Spleen (tissue), 11 donors: ENCODE measurements at regions not wholly inside any gene's neighbourhood (a gene's known extent, or its start where the extent isn't known, plus 50 kb on each side); places are given as distances from the start of the nearest gene placed in this dataset.

Source experiments
- DNase-seq: peaks from one replicate; pipeline ENCODE4 v3.0.0-alpha.2; 2020
- H3K27ac ChIP-seq, 8 donors: fragments of 200-600 bp; sonication (generic) in 7 of 8; 1 replicate in 4 of 8; 2 replicates in 4 of 8; pipeline versions ENCODE4 v1.5.0 to v1.8.0; 2016 to 2021; ENCODE audit warnings: inconsistent platforms in 4 of 8, mild to moderate bottlenecking in 4 of 8, moderate library complexity in 1 of 8
- H3K27me3 ChIP-seq, 7 donors: fragments of 200-600 bp; sonication (generic) in 6 of 7; replicated peaks in 1 of 7; 1 replicate in 4 of 7; 2 replicates in 3 of 7; pipeline versions ENCODE4 v1.5.0 to v1.8.0; 2016 to 2021; ENCODE audit warnings: inconsistent platforms in 3 of 7, mild to moderate bottlenecking in 1 of 7
- H3K36me3 ChIP-seq, 6 donors: fragments of 200-600 bp; sonication (generic) in 5 of 6; 1 replicate in 4 of 6; 2 replicates in 2 of 6; pipeline versions ENCODE4 v1.5.0 to v1.8.0; 2016 to 2021; ENCODE audit warnings: inconsistent platforms in 2 of 6
- H3K4me1 ChIP-seq, 6 donors: fragments of 200-600 bp; sonication (generic) in 5 of 6; 1 replicate in 3 of 6; 2 replicates in 3 of 6; pipeline versions ENCODE4 v1.5.0 to v1.8.0; 2016 to 2021; ENCODE audit warnings: inconsistent platforms in 3 of 6
- H3K4me3 ChIP-seq, 8 donors: fragments of 200-600 bp; sonication (generic) in 7 of 8; 1 replicate in 4 of 8; 2 replicates in 4 of 8; pipeline versions ENCODE4 v1.5.0 to v1.8.0; 2016 to 2021; ENCODE audit warnings: inconsistent platforms in 4 of 8, mild to moderate bottlenecking in 4 of 8, moderate library complexity in 2 of 8
- H3K9me3 ChIP-seq, 8 donors: fragments of 200-600 bp; sonication (generic) in 7 of 8; 1 replicate in 4 of 8; 2 replicates in 4 of 8; pipeline versions ENCODE4 v1.5.0 to v1.8.0; 2016 to 2021; ENCODE audit warnings: inconsistent platforms in 4 of 8
- CTCF ChIP-seq, 11 experiments: fragments of 200-600 bp in 7 of 11; fragments of 450-650 bp in 4 of 11; sonication (generic) in 4 of 11; IDR thresholded peaks in 8 of 11; conservative IDR thresholded peaks in 3 of 11; 1 replicate in 7 of 11; 2 replicates in 4 of 11; pipeline versions ENCODE4 v1.4.0 to v1.8.0; 2016 to 2021; ENCODE audit warnings: antibody characterized with exemption in 11 of 11, inconsistent platforms in 4 of 11, mild to moderate bottlenecking in 1 of 11
- POLR2A ChIP-seq, 3 donors: fragments of 450-650 bp; IDR thresholded peaks; one replicate each; pipeline ENCODE4 v1.5.1; 2017; ENCODE audit warnings: antibody characterized with exemption in 3 of 3, mild to moderate bottlenecking in 1 of 3
- POLR2AphosphoS5 ChIP-seq, 3 donors: sonication (generic); formaldehyde crosslinking; IDR thresholded peaks; one replicate each; pipeline ENCODE4 v1.5.1; 2017; ENCODE audit warnings: antibody characterized with exemption in 3 of 3
- WGBS, 5 donors: extraction: QIAGEN DNeasy Blood & Tissue Kit in 3 of 5; methylation state at CpG; one replicate each; pipeline versions ENCODE4 v1.1.5 to v1.1.7; 2013 to 2018; 5-methylcytosine and 5-hydroxymethylcytosine counted together
- intact Hi-C: fragments of 100-400 bp; cut with DNase I; formaldehyde crosslinking; loops from one replicate; pipeline ENCODE4 v1.15.0; 2023; ENCODE audit warnings: low total_unique reads
- donor health status: healthy with polysubstance abuse.
- donor health status: DM: no; HTN: no; CAD: no; lungs with moderate emphysema.
- donor health status: DM: no; HTN: no; CAD: no.
- donor health status: Bipolar disorder and iron deficiency.
- donor health status: healthy.
- donor health status: DM: no; HTN: no; CAD: no.
- donor health status: DM: yes; HTN: yes; CAD: no.

- H3K27me3 ChIP-seq: no peaks in the 10 kb centered on the region
- intact Hi-C loops: no loop called here
- 56 to 64% (median 59%) methylated on average over 1 of the region's 1 CpG for WGBS, 5 donors
- TF ChIP-seq CTCF (IDR thresholded peaks at IDR 0.05 in 8 of 11, conservative IDR thresholded peaks at IDR 0.05 in 3 of 11) (no peak), POLR2AphosphoS5 (IDR thresholded peaks at IDR 0.05) (no peak), POLR2A (IDR thresholded peaks at IDR 0.05) (no peak)
- no peaks in the 10 kb centered on the region for H3K4me1 ChIP-seq
- H3K4me3 ChIP-seq: no peak overlapping the region
- H3K27ac ChIP-seq: no peak overlapping the region
- peaks cover 0 to 12% (median 0%) of the 10 kb centered on the region in 8 donors for H3K9me3 ChIP-seq
- no peaks in the 10 kb centered on the region for H3K36me3 ChIP-seq
- no peak for DNase-seq
Measured at GRCh38 chr10:81027223-81027622, 489.5 kb downstream of the SH2D4B start.

GRCh38 chr10:81027706-81028105, 490.0 kb downstream of the SH2D4B start:
- Histone ChIP-seq H3K4me3 (no peak overlapping the region), H3K27ac (no peak overlapping the region), H3K4me1 (no peaks in the 10 kb centered on the region), H3K27me3 (no peaks in the 10 kb centered on the region), H3K36me3 (no peaks in the 10 kb centered on the region), H3K9me3 (peaks cover 0 to 12% (median 0%) of the 10 kb centered on the region in 8 donors)
- intact Hi-C loops: no loop called here
- TF ChIP-seq CTCF (IDR thresholded peaks at IDR 0.05 in 8 of 11, conservative IDR thresholded peaks at IDR 0.05 in 3 of 11): no peak
- 76 to 97% (median 90%) methylated on average over 4 of the region's 4 CpGs for WGBS, 5 donors
- no peak for DNase-seq

GRCh38 chr10:81031774-81032173, 494.1 kb downstream of the SH2D4B start:
- no peak for DNase-seq
- Histone ChIP-seq H3K4me1 (no peaks in the 10 kb centered on the region), H3K4me3 (no peak overlapping the region), H3K9me3 (peaks cover 0 to 9% (median under 1%) of the 10 kb centered on the region in 8 donors), H3K36me3 (no peaks in the 10 kb centered on the region), H3K27me3 (no peaks in the 10 kb centered on the region), H3K27ac (no peak overlapping the region)
- intact Hi-C loops: no loop called here
- TF ChIP-seq CTCF (IDR thresholded peaks at IDR 0.05 in 8 of 11, conservative IDR thresholded peaks at IDR 0.05 in 3 of 11): no peak
- no peak for TF ChIP-seq POLR2AphosphoS5 (IDR thresholded peaks at IDR 0.05)
- TF ChIP-seq POLR2A (IDR thresholded peaks at IDR 0.05): no peak
- WGBS, 5 donors: 79 to 98% (median 83%) methylated on average over 1 of the region's 1 CpG

GRCh38 chr10:81034383-81034782, 496.7 kb downstream of the SH2D4B start:
- DNase-seq: no peak
- peaks cover 0 to 14% (median 2%) of the 10 kb centered on the region in 8 donors for H3K9me3 ChIP-seq
- H3K27me3 ChIP-seq: no peaks in the 10 kb centered on the region
- no peaks in the 10 kb centered on the region for H3K36me3 ChIP-seq
- intact Hi-C loops: no loop called here
- no peak overlapping the region for H3K27ac ChIP-seq
- H3K4me1 ChIP-seq: no peaks in the 10 kb centered on the region
- WGBS, 5 donors: 37 to 51% (median 44%) methylated on average over 4 of the region's 4 CpGs
- TF ChIP-seq POLR2A (IDR thresholded peaks at IDR 0.05) (no peak), POLR2AphosphoS5 (IDR thresholded peaks at IDR 0.05) (no peak), CTCF (IDR thresholded peaks at IDR 0.05 in 8 of 11, conservative IDR thresholded peaks at IDR 0.05 in 3 of 11) (no peak)
- no peak overlapping the region for H3K4me3 ChIP-seq
